A673 (cell line): ENCODE measurements at regions not wholly inside any gene's neighbourhood (a gene's known extent, or its start where the extent isn't known, plus 50 kb on each side); places are given as distances from the start of the nearest gene placed in this dataset.

Experiments used
- BruUV-seq: library from RNA; stranded (reverse); fragments of 400-500 nt; replicated peaks from 2 replicates; lab custom pipeline; 2021; lab: Mats Ljungman, UMichigan
- CTCF ChIA-PET: fragments of 300-600 bp; sonication (Branson Sonifier 250); formaldehyde crosslinking; loops from one replicate; lab custom pipeline; 2022; ENCODE audit warnings: antibody characterized with exemption; lab: Charles Lee
- POLR2A ChIA-PET: fragments of 300-600 bp; sonication (Branson Sonifier 250); formaldehyde crosslinking; loops from one replicate; lab custom pipeline; 2022; ENCODE audit warnings: antibody characterized with exemption; ENCODE audit not compliant: low non-redundant PET; lab: Charles Lee
- DNase-seq: peaks from one replicate; pipeline ENCODE4 v3.0.0-alpha.2; 2015; ENCODE audit warnings: low spot score
- H3K27ac ChIP-seq: fragments of 200-600 bp; sonication (generic); 2 replicates; pipeline ENCODE4 v1.5.1; 2016; ENCODE audit warnings: mixed run types, low read depth, mild to moderate bottlenecking, mixed read lengths, antibody characterized with exemption, low read length; ENCODE audit not compliant: poor library complexity, severe bottlenecking
- H3K27me3 ChIP-seq: fragments of 200-600 bp; sonication (generic); replicated peaks from 2 replicates; pipeline ENCODE4 v1.6.1; 2017; ENCODE audit warnings: mixed run types, low read depth, mild to moderate bottlenecking, mixed read lengths, antibody characterized with exemption, low read length; ENCODE audit not compliant: insufficient read depth, poor library complexity
- H3K36me3 ChIP-seq: fragments of 200-600 bp; sonication (generic); 2 replicates; pipeline ENCODE4 v1.6.1; 2016; ENCODE audit warnings: mixed run types, mild to moderate bottlenecking, mixed read lengths, antibody characterized with exemption, low read length; ENCODE audit not compliant: insufficient read depth, poor library complexity, severe bottlenecking
- H3K4me1 ChIP-seq: fragments of 200-600 bp; sonication (generic); 2 replicates; pipeline ENCODE4 v1.6.1; 2017; ENCODE audit warnings: mixed run types, mild to moderate bottlenecking, mixed read lengths, antibody characterized with exemption, low read length; ENCODE audit not compliant: insufficient read depth, poor library complexity, severe bottlenecking
- H3K4me3 ChIP-seq: fragments of 200-600 bp; sonication (generic); 2 replicates; pipeline ENCODE4 v1.5.1; 2016; ENCODE audit warnings: low read depth, mixed run types, mild to moderate bottlenecking, mixed read lengths, low read length; ENCODE audit not compliant: poor library complexity, severe bottlenecking
- H3K9me3 ChIP-seq: fragments of 200-600 bp; sonication (generic); 2 replicates; pipeline ENCODE4 v1.6.1; 2016; ENCODE audit warnings: mixed run types, low read depth, mild to moderate bottlenecking, mixed read lengths, antibody characterized with exemption, low read length; ENCODE audit not compliant: poor library complexity, severe bottlenecking
- CTCF ChIP-seq: fragments of 300-800, 200-600 bp; sonication (generic); conservative IDR thresholded peaks from 2 replicates; pipeline ENCODE4 v1.5.1; 2017; ENCODE audit warnings: low read depth, mild to moderate bottlenecking, antibody characterized with exemption, low read length, moderate library complexity, mixed read lengths
- EZH2 ChIP-seq: fragments of 200-600 bp; sonication (generic); IDR thresholded peaks from 2 replicates; pipeline ENCODE4 v1.6.1; 2017; ENCODE audit warnings: borderline replicate concordance, low read depth, mild to moderate bottlenecking, mixed read lengths, antibody characterized with exemption, low read length; ENCODE audit not compliant: poor library complexity, severe bottlenecking
- intact Hi-C: fragments of 100-400 bp; cut with micrococcal nuclease; formaldehyde crosslinking; loops from one replicate; pipeline ENCODE4 v1.10.0; 2022; ENCODE audit not compliant: unreplicated experiment

GRCh38 chr1:96376846-96377245 lies 344.7 kb upstream of the PTBP2 start:
- Histone ChIP-seq H3K36me3 (no peaks in the 10 kb centered on the region), H3K4me3 (no peak overlapping the region), H3K27me3 (no peaks in the 10 kb centered on the region), H3K4me1 (no peaks in the 10 kb centered on the region), H3K9me3 (no peaks in the 10 kb centered on the region), H3K27ac (no peak overlapping the region)
- ChIA-PET POLR2A (no interaction called here), CTCF (no interaction called here)
- intact Hi-C loops = no loop called here
- BruUV-seq = no TSS peak
- no peak for TF ChIP-seq EZH2
- no peak for TF ChIP-seq CTCF
- no peak for DNase-seq

DNA sequence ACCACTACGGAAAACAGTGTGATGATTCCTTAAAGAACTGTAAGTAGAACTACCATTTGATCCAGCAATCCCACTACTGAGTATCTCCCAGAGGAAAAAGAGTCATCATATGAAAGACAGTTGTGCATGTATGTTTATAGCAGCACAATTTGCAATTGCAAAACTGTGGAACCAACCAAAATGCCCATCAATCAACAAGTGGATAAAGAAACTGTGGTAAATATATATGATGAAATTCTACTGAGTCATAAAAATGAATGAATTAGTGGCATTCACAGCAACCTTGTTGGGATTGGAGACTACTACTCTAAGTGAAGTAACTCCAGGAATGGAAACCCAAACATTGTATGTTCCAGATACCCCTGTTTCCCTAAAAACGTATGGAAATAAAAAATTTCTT lies 337.0 kb upstream of the PTBP2 start:
- Histone ChIP-seq H3K9me3 (no peaks in the 10 kb centered on the region), H3K4me1 (no peaks in the 10 kb centered on the region), H3K36me3 (no peaks in the 10 kb centered on the region), H3K4me3 (no peak overlapping the region), H3K27ac (no peak overlapping the region), H3K27me3 (no peaks in the 10 kb centered on the region)
- BruUV-seq = no TSS peak
- DNase-seq = no peak
- ChIA-PET POLR2A (no interaction called here), CTCF (no interaction called here)
- TF ChIP-seq CTCF = no peak
- TF ChIP-seq EZH2 = no peak
- intact Hi-C loops = no loop called here

- H3K4me3 ChIP-seq = no peak overlapping the region
- DNase-seq = no peak
- ChIA-PET POLR2A (no interaction called here), CTCF (no interaction called here)
- BruUV-seq = no TSS peak
- no peaks in the 10 kb centered on the region for H3K36me3 ChIP-seq
- no peak overlapping the region for H3K27ac ChIP-seq
- H3K9me3 ChIP-seq = no peaks in the 10 kb centered on the region
- intact Hi-C loops = no loop called here
- TF ChIP-seq CTCF = no peak
- TF ChIP-seq EZH2 = no peak
- H3K27me3 ChIP-seq = no peaks in the 10 kb centered on the region
- no peaks in the 10 kb centered on the region for H3K4me1 ChIP-seq
Measured at GRCh38 chr1:96387785-96388184, 333.8 kb upstream of the PTBP2 start.
